Erythroblast (primary cell): ENCODE measurements at regions not wholly inside any gene's neighbourhood (a gene's known extent, or its start where the extent isn't known, plus 50 kb on each side); places are given as distances from the start of the nearest gene placed in this dataset.
A peak's percentile ranks its signal among the peaks of the same experiment; 100 is the strongest.

Experiments
- DNase-seq, 2 experiments: peaks; one replicate each; lab custom pipeline; 2025; lab: John Stamatoyannopoulos, UW
- GATA1 ChIP-seq: IDR thresholded peaks from 2 replicates; pipeline ENCODE4 v1.6.1; 2011; ENCODE audit warnings: low read depth, mild to moderate bottlenecking, control low read depth, low read length, moderate library complexity
- POLR2A ChIP-seq: IDR thresholded peaks from 2 replicates; pipeline ENCODE4 v1.6.1; 2011; ENCODE audit warnings: mild to moderate bottlenecking, low read length

DNA sequence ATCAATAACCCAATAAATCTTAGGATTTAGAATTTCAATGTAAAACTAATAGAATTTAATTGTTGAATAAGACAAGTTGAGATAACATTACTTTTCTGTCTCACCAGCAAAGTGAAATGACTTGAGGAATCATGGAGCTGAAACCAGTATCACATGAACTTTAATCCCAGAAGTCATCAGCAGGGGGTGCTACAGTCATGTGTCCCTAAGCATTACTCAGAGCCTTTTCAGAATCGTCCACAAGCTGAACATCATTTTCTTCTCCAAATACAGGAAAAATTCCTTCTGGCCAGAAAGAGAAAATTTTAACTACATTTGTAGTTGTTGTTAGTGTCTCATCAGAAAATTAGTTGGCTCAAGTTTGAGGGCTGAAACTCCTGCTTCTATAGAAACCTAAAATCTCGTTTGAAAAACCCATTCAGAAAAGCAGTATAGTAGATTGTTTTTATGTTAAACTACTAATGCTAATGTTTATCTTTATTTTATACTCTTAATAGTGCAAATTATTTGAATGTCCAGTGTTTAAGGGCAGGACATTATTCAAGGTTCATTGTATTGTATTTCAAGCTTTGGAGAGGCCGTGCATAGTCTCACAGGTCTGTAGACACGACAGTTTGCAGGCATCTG is 384.1 kb downstream of the PLOD2 start:
- DNase-seq = peak; percentile 55 to 71
- TF ChIP-seq POLR2A = no peak
- no peak for TF ChIP-seq GATA1

DNA sequence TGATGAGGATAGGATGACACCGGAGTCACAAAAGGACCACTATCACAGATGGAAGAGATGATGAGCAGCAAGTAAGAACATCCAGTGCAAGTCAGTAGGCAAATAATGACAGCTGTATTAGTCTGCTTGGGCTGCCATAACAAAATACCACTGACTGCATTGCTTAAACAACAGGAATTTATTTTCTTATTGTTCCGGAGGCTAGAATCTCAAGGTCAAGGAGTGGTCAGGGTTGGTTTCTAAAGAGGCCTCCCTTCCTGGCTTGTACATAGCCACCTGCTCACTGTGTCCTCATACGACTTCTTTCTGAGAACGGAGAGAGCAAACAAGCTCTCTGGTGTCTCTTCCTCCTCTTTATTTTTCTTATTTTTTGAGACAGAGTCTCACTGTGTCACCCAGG is 380.7 kb downstream of the PLOD2 start:
- no peak for DNase-seq
- TF ChIP-seq POLR2A (no peak), GATA1 (no peak)

DNA sequence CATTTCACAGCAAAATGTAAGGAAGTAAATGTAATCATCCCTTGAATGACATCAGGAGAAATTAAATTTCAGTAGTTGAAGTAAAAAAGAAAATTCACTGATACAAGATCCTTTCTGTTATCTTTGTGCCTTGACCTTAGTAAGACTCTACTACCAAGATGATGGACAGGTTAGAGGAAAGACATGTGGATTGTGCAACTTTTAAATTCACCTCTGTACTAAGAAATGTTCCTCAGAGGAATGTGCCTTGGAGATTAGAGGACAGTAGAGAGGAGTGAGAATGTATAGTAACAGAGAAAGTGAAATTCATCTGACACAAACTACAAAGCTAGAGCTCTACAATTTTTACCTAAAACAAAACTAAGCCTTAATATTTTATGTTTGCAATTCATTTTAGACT is 375.3 kb downstream of the PLOD2 start:
- DNase-seq = no peak
- no peak for TF ChIP-seq POLR2A
- TF ChIP-seq GATA1 = no peak

DNA sequence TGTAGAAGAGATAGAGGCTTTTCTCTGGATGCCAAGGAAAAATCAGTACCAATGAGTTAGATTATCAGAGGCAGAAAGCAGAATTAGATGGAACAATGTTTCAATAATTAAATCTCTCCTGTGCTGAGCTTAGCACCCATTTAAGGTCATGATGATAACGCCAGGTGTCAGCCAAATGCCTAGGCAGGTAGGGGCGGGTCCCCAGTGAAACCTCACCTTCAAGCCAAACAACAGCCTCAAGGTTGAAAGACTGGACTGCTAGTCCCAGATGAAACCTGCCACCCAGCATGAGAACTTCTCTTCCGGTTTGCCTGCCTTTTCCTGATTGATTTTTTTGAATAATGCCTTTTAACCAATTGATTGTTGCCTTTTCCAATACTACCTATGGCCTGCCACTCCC is 363.0 kb downstream of the PLOD2 start:
- TF ChIP-seq POLR2A = no peak
- DNase-seq = no peak

DNA sequence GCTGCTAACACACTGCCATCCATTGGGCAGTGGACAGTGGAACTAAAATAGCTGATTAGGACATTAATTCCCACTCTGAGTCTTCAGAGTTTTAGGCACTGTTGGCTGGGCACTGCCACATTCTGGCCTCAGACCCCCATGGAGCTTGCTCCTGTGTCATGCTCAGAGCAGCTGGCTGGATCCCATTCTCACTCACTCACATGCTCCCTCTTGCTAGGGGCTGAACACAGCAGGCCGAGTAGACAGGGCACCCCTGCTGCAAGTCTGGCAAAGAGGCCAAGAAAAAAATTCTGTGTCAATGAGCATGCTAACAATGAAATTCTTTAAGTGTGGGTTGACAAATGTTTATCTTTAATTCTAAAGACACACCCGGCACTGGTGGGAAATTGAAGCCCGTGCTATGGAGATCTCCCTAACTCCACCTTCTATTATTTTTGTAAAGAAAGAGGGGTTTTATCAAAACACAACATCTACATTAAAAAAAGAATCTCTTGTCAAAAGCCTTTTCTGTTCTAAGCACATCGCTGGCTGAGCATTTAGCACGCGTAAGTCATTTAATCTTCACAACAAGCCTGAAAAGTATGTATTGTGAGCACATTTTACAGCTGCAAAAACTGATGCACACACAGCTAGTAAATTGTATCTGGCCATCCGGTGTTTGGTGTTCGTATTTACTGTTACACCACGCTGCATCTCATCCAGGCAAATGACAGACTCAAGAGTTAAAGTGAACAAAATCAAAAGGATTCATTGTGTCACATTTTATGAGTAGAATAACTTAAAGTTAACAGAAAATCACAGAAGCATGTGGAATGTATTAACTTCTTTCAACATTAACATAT is 362.1 kb downstream of the PLOD2 start:
- DNase-seq = no peak
- TF ChIP-seq POLR2A (no peak), GATA1 (no peak)

DNA sequence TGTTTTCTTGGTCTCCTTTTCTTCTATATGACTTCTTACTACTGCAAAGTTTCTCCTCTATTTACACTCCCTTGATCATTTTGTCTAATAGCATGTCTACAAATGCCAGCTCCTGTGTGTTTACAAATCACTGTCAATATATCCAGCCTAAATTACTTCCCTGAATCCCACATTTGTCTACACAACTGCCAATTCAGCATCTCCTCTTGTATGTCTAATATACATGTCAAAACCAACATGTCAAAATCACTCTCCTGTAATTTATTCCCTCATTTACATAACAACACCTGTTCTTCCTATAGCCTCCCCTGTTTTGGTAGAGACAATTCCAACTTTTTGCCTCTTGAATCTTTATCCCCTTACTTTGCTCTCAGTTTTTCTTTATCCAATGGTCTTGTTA is 359.3 kb downstream of the PLOD2 start:
- DNase-seq = no peak
- TF ChIP-seq GATA1 (no peak), POLR2A (no peak)

DNA sequence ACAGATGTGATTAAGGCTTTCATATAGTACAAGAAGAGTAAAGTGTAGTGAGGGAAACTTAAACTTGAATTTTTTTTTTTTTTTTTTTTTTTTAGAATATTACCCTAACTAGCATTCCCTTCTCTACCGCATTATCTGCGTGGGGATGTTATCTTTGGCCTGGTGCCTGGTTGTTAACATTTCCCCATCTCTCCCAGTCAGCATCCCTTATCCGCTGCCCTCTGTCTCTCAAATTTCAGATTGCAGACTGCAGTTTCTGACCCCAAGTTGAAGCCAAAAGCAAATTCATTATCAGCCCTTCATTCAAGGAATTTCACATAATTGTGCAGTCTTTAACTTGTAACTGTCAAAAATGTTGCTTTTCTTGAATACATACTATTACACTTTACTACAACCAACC is 353.0 kb downstream of the PLOD2 start:
- DNase-seq = peak in 1 of 2 experiments; percentile 1
- TF ChIP-seq POLR2A (no peak), GATA1 (no peak)

DNA sequence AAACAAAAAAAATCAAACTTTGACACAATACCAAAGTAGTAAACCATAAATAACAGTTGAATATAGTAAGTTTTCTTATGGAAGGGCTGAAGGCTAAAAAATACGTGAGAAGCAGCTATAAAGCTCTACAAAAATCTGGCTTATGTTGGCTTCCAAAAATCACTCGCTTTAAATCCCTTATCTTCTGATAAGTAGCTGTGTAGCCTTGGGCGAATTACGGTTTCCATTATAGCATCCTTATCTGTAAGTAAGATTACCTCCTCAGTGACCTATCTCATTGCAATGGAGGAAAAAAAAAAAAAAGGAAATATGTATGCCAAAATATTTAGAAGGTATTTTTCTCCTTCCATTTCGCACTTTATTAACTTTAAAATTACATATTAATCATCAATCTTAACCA is 348.6 kb downstream of the PLOD2 start:
- no peak for TF ChIP-seq POLR2A
- TF ChIP-seq GATA1 = no peak

DNA sequence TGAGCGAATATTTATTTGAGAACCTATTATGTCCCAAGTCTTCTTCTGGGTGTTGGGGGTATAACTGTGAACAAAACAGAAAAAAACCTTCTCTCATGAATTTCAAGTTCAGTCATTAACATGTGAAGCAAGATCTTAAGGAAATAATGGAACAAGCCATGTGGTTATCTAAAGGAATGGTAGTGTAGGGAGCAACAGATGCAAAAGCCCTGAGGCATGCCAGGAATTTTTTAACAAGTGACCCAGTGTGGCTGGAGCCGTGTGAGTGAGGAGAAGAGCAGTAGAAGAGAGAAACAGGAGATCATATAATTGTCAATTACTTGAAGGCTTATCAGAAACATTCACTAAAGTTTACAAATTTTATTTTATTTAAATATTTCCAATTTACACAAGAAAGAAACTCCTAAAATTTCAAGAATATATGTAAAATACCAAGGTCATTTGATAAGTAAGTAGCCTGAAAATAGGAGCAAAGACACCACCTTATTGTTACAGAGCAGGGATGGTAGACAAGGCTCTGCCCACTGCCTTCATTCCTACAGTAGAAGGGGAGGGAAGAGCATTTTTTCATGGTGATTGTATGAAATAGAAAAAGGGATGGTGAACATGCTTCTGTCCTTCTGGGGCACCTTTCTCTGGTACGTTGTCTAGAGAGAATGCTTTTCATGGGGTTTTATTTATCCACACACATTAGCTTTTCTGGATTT is 345.1 kb downstream of the PLOD2 start:
- no peak for DNase-seq
- no peak for TF ChIP-seq POLR2A
- TF ChIP-seq GATA1 = no peak

More for the DNA sequence above, 348.6 kb downstream of the PLOD2 start:
- DNase-seq = no peak

DNA sequence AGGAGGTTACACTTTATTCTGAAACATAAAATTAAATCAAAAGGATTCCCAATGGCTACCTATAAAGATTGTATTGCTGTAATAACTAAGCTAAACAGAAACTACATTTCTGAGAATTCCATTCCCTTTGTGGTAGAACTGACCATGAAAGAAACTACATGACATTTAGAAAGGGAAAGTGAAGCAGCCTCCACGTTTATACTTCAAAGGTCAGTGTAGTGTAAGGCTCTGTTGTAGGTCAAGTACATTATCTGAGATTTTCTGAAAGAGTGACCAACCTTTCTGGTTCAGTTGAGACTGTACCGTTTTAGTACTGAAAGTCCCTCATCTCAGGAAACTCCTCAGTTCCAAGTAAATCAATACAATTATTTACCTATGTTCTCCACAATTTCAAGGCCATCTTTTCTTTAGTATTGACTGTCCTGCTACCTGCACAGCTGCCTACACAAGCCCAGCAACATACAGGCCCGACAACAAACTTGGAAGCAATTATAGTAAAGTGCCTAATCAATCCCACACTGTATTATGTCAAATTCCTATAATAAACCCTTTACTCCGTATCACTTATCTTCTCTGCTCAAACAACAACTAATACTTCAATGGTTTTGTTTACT is 343.0 kb downstream of the PLOD2 start:
- no peak for DNase-seq
- TF ChIP-seq GATA1 (no peak), POLR2A (no peak)

DNA sequence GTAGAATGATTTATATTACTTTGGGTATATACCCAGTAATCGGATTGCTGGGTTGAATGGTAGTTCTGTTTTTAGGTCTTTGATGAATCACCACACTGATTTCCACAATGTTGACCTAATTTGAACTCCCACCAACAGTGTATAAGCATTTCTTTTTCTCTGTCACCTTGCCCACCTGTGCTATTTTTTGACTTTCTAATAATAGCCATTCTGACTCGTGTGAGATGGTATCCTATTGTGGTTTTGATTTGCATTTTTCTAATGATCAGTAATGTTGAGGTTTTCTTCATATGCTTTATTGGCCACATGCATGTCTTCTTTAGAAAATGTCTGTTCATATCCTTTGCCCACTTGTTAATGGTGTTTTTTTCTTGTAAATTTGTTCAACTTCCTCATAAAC is 340.8 kb downstream of the PLOD2 start:
- DNase-seq = no peak
- TF ChIP-seq GATA1 (no peak), POLR2A (no peak)

DNA sequence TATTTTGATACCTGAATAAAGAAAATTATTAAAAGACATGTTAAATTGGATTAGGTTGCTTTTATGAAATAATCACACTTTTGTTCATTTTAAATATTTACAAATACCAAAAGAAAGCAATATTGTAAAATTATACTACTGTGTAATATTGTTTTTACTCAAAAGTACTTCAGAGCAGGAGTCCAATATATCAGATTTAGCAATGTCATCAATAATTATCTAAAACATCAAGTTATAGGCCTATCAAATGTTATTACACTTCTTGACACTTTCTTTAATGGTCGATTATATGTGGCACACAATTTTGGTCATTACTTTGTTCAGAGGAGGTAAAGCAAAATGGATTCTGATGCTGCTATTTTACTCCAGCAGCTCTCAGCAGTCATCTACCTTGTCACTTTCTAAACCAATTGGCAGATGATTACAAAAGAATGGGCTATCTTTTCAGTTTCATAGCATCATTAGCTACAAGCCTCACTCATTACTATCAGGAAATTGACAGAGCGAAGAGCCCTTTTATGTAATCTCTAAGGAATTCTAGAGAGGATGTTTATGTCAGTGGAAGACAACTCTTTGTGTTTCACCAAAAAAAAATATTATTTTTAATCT is 318.6 kb downstream of the PLOD2 start:
- TF ChIP-seq POLR2A = no peak
- TF ChIP-seq GATA1 = no peak
- DNase-seq = no peak

DNA sequence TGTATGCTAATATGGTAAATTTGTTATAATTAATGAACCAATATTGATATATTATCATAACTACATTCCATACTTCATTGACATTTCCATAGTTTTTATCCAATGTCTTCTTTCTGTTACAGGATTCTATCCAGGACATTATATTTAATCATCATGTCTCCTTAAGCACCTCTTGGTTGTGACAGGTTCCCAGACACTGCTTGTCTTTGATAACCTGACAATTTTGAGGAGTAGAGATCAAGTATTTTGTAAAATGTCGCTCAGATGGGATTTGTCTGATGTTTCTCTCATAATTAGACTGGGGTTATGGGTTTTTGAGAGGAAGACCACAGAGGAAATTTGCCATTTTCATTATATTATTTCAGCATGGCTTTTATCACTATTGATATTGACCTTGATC is 317.4 kb downstream of the PLOD2 start:
- TF ChIP-seq POLR2A = no peak
- no peak for DNase-seq

DNA sequence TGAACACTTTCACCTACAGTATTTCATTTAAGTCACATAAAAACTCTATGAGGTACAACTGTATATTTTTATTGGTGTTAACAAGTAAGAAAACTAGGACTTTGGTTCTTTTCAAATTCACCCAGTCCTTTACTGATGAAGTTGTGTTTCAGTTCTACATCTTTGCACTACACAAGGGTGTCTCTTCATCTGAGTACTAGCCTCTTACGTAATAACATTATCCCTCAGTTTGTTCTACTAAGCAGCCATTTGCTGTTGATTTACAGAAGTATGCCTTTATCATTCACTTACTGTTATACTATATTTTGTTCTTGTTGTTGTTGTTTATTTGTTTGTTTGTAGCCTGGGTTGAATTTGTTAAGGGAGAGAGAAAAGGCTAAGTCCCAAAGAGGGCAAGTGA is 311.9 kb downstream of the PLOD2 start:
- DNase-seq = no peak
- TF ChIP-seq GATA1 = no peak
- no peak for TF ChIP-seq POLR2A
